Calu3 (cell line): ENCODE measurements at regions not wholly inside any gene's neighbourhood (a gene's known extent, or its start where the extent isn't known, plus 50 kb on each side); places are given as distances from the start of the nearest gene placed in this dataset.

Source experiments
- BruUV-seq: library from RNA; stranded (reverse); fragments of 400-500 nt; replicated peaks from 2 replicates; lab custom pipeline; 2021; lab: Mats Ljungman, UMichigan
- CTCF ChIA-PET: fragments of 300-600 bp; sonication (Branson Sonifier 250); formaldehyde crosslinking; loops from one replicate; lab custom pipeline; 2022; ENCODE audit warnings: antibody characterized with exemption; lab: Charles Lee
- DNase-seq: peaks from one replicate; pipeline ENCODE4 v3.0.0; 2022
- H3K27ac Mint-ChIP-seq: one replicate; pipeline ENCODE4 v1.8.0; 2022; ENCODE audit warnings: mixed read lengths; ENCODE audit not compliant: unreplicated experiment
- H3K27me3 Mint-ChIP-seq: one replicate; pipeline ENCODE4 v1.8.0; 2022; ENCODE audit warnings: mixed read lengths; ENCODE audit not compliant: unreplicated experiment
- H3K36me3 Mint-ChIP-seq: one replicate; pipeline ENCODE4 v1.8.0; 2022; ENCODE audit warnings: mild to moderate bottlenecking, moderate library complexity, mixed read lengths; ENCODE audit not compliant: insufficient read depth, unreplicated experiment
- H3K4me1 Mint-ChIP-seq: one replicate; pipeline ENCODE4 v1.8.0; 2022; ENCODE audit warnings: mild to moderate bottlenecking, low read depth, mixed read lengths; ENCODE audit not compliant: unreplicated experiment
- H3K4me3 Mint-ChIP-seq: one replicate; pipeline ENCODE4 v1.8.0; 2022; ENCODE audit warnings: mild to moderate bottlenecking, low read depth, moderate library complexity, mixed read lengths; ENCODE audit not compliant: unreplicated experiment
- H3K9me3 Mint-ChIP-seq: one replicate; pipeline ENCODE4 v1.8.0; 2022; ENCODE audit warnings: low read depth, mixed read lengths; ENCODE audit not compliant: unreplicated experiment
- intact Hi-C: fragments of 100-400 bp; cut with micrococcal nuclease; formaldehyde crosslinking; loops from one replicate; pipeline ENCODE4 v1.10.0; 2022; ENCODE audit not compliant: unreplicated experiment
- TF ChIP-seq, protein P1 (sequence below): fragments of 200-600 bp; IDR thresholded peaks from one replicate; pipeline ENCODE4 v1.8.0; 2022; ENCODE audit warnings: antibody characterized with exemption; ENCODE audit not compliant: unreplicated experiment

DNA sequence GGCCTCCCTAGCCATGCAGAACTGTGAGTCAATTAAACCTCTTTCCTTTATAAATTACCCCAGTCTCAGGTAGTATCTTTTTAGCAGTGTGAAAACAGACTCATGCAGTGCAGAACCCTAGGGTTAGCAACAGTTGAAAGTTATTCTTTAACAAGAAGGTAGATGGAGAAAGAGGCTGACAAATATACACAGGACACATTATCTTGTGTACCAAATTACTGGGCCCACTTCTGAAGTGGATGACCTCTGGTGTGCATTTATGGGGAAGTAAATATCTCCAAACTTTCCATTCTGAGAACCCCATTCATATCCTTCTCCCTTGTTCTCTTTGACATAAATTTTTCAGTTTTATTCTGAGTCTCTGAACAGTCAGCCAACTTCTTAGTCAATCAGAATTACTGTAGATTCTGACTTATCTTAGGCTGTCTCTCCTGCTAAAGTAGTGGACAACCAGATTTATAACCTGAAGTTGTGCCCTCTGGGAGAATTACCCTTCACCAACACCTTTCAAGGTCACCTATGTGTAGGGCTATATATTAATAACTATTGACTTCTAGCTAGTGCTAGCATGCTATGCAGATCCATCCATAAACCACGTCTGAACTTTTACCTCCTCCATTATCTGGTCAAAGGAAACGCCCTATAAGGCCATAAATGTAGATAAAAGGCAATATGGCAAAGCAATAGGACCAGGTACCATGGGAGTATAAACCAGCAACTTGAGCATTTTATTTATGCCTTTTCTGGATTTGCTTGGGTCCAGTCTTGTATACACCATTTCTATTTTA, 72.5 kb upstream of the TAB3 start:
- TF ChIP-seq, protein P1, sequence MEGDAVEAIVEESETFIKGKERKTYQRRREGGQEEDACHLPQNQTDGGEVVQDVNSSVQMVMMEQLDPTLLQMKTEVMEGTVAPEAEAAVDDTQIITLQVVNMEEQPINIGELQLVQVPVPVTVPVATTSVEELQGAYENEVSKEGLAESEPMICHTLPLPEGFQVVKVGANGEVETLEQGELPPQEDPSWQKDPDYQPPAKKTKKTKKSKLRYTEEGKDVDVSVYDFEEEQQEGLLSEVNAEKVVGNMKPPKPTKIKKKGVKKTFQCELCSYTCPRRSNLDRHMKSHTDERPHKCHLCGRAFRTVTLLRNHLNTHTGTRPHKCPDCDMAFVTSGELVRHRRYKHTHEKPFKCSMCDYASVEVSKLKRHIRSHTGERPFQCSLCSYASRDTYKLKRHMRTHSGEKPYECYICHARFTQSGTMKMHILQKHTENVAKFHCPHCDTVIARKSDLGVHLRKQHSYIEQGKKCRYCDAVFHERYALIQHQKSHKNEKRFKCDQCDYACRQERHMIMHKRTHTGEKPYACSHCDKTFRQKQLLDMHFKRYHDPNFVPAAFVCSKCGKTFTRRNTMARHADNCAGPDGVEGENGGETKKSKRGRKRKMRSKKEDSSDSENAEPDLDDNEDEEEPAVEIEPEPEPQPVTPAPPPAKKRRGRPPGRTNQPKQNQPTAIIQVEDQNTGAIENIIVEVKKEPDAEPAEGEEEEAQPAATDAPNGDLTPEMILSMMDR = no peak
- no peak for DNase-seq
- no peak overlapping the region for H3K27ac Mint-ChIP-seq
- no peak overlapping the region for H3K4me3 Mint-ChIP-seq
- H3K27me3 Mint-ChIP-seq = no peaks in the 10 kb centered on the region
- no peaks in the 10 kb centered on the region for H3K36me3 Mint-ChIP-seq
- CTCF ChIA-PET = interaction anchor here (1.1 kb wide), 1 partner anchor 10 kb away, joined by 3 read pairs; no protein-coding TSS in a partner anchor
- H3K4me1 Mint-ChIP-seq = peaks cover 22% of the 10 kb centered on the region
- intact Hi-C loops = no loop called here
- no TSS peak for BruUV-seq
- peaks cover 2% of the 10 kb centered on the region for H3K9me3 Mint-ChIP-seq

- peak; percentile 71 for DNase-seq
- peak overlapping the region; percentile 53 for H3K27ac Mint-ChIP-seq
Measured at GRCh38 chrX:30957753-30958152, 68.7 kb upstream of the TAB3 start.

GRCh38 chrX:30955687-30956086, 66.6 kb upstream of the TAB3 start:
- intact Hi-C loops = loop anchor here (5.0 kb wide), 1 partner anchor 68 kb away; the partner anchor contains the start of gene TAB3
- no peak for DNase-seq
- Mint-ChIP-seq H3K9me3 (peaks cover 3% of the 10 kb centered on the region), H3K4me1 (peaks cover 33% of the 10 kb centered on the region), H3K27ac (no peak overlapping the region), H3K27me3 (no peaks in the 10 kb centered on the region), H3K36me3 (no peaks in the 10 kb centered on the region), H3K4me3 (no peak overlapping the region)
- CTCF ChIA-PET = no interaction called here
- BruUV-seq = no TSS peak
- TF ChIP-seq, protein P1 = no peak

More at GRCh38 chrX:30957753-30958152, 68.7 kb upstream of the TAB3 start:
- intact Hi-C loops = loop anchor here (5.0 kb wide), 1 partner anchor 70 kb away; the partner anchor contains the start of gene TAB3
- TF ChIP-seq, protein P1 = no peak
- no TSS peak for BruUV-seq
- no peaks in the 10 kb centered on the region for H3K9me3 Mint-ChIP-seq
- H3K27me3 Mint-ChIP-seq = no peaks in the 10 kb centered on the region
- H3K4me1 Mint-ChIP-seq = peaks cover 22% of the 10 kb centered on the region
- H3K4me3 Mint-ChIP-seq = no peak overlapping the region
- CTCF ChIA-PET = no interaction called here
- H3K36me3 Mint-ChIP-seq = no peaks in the 10 kb centered on the region

DNA sequence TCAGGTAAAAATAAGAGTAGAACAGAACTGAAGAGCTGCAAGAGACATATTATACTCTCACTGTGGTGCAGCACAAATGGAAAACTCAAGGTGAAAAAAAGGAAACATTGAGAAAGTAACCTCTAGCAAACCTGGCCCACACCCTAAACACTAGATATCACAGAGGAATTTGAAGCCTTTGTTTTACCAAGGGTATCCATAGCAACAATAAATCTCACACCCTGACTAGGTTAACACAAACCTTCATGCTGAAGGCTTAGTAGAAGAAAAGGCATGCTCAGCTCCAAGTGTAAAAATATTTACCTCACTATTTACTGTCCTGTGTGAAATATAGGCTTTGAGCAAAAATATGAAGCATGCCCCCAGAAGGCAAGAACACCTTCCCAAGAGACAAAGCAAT, 61.9 kb upstream of the TAB3 start:
- CTCF ChIA-PET = no interaction called here
- no peaks in the 10 kb centered on the region for H3K27me3 Mint-ChIP-seq
- no TSS peak for BruUV-seq
- H3K36me3 Mint-ChIP-seq = no peaks in the 10 kb centered on the region
- peak overlapping the region; percentile 13 for H3K27ac Mint-ChIP-seq
- TF ChIP-seq, protein P1 = no peak
- H3K9me3 Mint-ChIP-seq = peaks cover 3% of the 10 kb centered on the region
- H3K4me3 Mint-ChIP-seq = no peak overlapping the region
- intact Hi-C loops = no loop called here
- H3K4me1 Mint-ChIP-seq = peaks cover 30% of the 10 kb centered on the region
- no peak for DNase-seq
